ENCODE measurements at regions not wholly inside any gene's neighbourhood (a gene's known extent, or its start where the extent isn't known, plus 50 kb on each side); places are given as distances from the start of the nearest gene placed in this dataset.

- TF ChIP-seq CTCF (IDR thresholded peaks at IDR 0.05; ENCODE audit: insufficient read depth, low read length, poor library complexity, severe bottlenecking), result no peak
Observed at GRCh38 chr12:91836696-91837095, 308.9 kb downstream of the BTG1 start.

GRCh38 chr12:91836264-91836663 lies 309.4 kb downstream of the BTG1 start:
- no peak for TF ChIP-seq CTCF (IDR thresholded peaks at IDR 0.05; ENCODE audit: insufficient read depth, low read length, poor library complexity, severe bottlenecking)

More at GRCh38 chr12:91836696-91837095, 308.9 kb downstream of the BTG1 start:
- H3K27me3 ChIP-seq (replicated peaks; ENCODE audit: control insufficient read depth, insufficient read depth, low read length), result no peaks in the 10 kb centered on the region
- no peak for DNase-seq (ENCODE audit: extremely low read depth, insufficient read length)
- H3K36me3 ChIP-seq (ENCODE audit: control insufficient read depth, insufficient read depth, low read length), result no peaks in the 10 kb centered on the region
- no peak overlapping the region for H3K4me3 ChIP-seq (replicated peaks; ENCODE audit: low read depth, low read length)

DNA sequence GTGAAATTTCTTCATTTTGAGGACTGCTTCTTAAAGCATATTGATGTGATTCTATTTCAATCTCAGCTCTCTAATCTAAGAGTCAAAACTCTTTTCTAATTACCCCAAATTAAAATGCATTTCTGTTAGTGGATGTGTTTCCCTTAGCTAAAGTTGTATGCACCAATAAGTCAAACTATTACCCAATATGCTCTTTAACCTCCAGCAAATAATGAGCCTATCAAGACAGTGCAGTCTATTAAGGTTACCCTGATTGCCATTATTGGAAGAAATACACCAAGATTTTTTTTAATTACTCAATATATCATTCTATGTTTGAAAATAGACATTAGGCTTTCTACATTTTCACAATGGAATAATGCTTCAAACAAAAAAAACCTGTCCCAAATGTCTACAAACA lies 310.0 kb downstream of the BTG1 start:
- no peak for TF ChIP-seq CTCF (IDR thresholded peaks at IDR 0.05; ENCODE audit: insufficient read depth, low read length, poor library complexity, severe bottlenecking)
- no peaks in the 10 kb centered on the region for H3K36me3 ChIP-seq (ENCODE audit: control insufficient read depth, insufficient read depth, low read length)

More at GRCh38 chr12:91836264-91836663, 309.4 kb downstream of the BTG1 start:
- no peaks in the 10 kb centered on the region for H3K36me3 ChIP-seq (ENCODE audit: control insufficient read depth, insufficient read depth, low read length)
- H3K27me3 ChIP-seq (replicated peaks; ENCODE audit: control insufficient read depth, insufficient read depth, low read length), result no peaks in the 10 kb centered on the region
- DNase-seq (ENCODE audit: extremely low read depth, insufficient read length), result no peak
- H3K4me3 ChIP-seq (replicated peaks; ENCODE audit: low read depth, low read length), result no peak overlapping the region

GRCh38 chr12:91833780-91834359 lies 311.8 kb downstream of the BTG1 start:
- Histone ChIP-seq H3K4me3 (replicated peaks; ENCODE audit: low read depth, low read length) (no peak overlapping the region), H3K27me3 (replicated peaks; ENCODE audit: control insufficient read depth, insufficient read depth, low read length) (no peaks in the 10 kb centered on the region), H3K36me3 (ENCODE audit: control insufficient read depth, insufficient read depth, low read length) (no peaks in the 10 kb centered on the region)
- no peak for DNase-seq (ENCODE audit: extremely low read depth, insufficient read length)
- TF ChIP-seq CTCF (IDR thresholded peaks at IDR 0.05; ENCODE audit: insufficient read depth, low read length, poor library complexity, severe bottlenecking), result no peak

More for the DNA sequence above, 310.0 kb downstream of the BTG1 start:
- no peak for DNase-seq (ENCODE audit: extremely low read depth, insufficient read length)
- no peaks in the 10 kb centered on the region for H3K27me3 ChIP-seq (replicated peaks; ENCODE audit: control insufficient read depth, insufficient read depth, low read length)
- no peak overlapping the region for H3K4me3 ChIP-seq (replicated peaks; ENCODE audit: low read depth, low read length)

GRCh38 chr12:91825999-91826398 lies 319.6 kb downstream of the BTG1 start:
- Histone ChIP-seq H3K27me3 (replicated peaks; ENCODE audit: control insufficient read depth, insufficient read depth, low read length) (no peaks in the 10 kb centered on the region), H3K4me3 (replicated peaks; ENCODE audit: low read depth, low read length) (no peak overlapping the region), H3K36me3 (ENCODE audit: control insufficient read depth, insufficient read depth, low read length) (no peaks in the 10 kb centered on the region)
- TF ChIP-seq CTCF (IDR thresholded peaks at IDR 0.05; ENCODE audit: insufficient read depth, low read length, poor library complexity, severe bottlenecking), result no peak
- no peak for DNase-seq (ENCODE audit: extremely low read depth, insufficient read length)

- Histone ChIP-seq H3K4me3 (replicated peaks; ENCODE audit: low read depth, low read length) (no peak overlapping the region), H3K36me3 (ENCODE audit: control insufficient read depth, insufficient read depth, low read length) (no peaks in the 10 kb centered on the region), H3K27me3 (replicated peaks; ENCODE audit: control insufficient read depth, insufficient read depth, low read length) (no peaks in the 10 kb centered on the region)
- DNase-seq (ENCODE audit: extremely low read depth, insufficient read length), result no peak
- TF ChIP-seq CTCF (IDR thresholded peaks at IDR 0.05; ENCODE audit: insufficient read depth, low read length, poor library complexity, severe bottlenecking), result no peak
Observed at GRCh38 chr12:91824991-91825390, 320.7 kb downstream of the BTG1 start.

All from GM06990 (cell line).